Retinal pigment epithelial cell (primary cell): ENCODE measurements at regions not wholly inside any gene's neighbourhood (a gene's known extent, or its start where the extent isn't known, plus 50 kb on each side); places are given as distances from the start of the nearest gene placed in this dataset.

Experiments used
- DNase-seq: peaks from one replicate; pipeline ENCODE4 v3.0.0-alpha.2; 2010; ENCODE audit warnings: low read depth
- H3K4me3 ChIP-seq: 2 replicates; pipeline ENCODE4 v1.5.1; 2011; ENCODE audit warnings: mild to moderate bottlenecking, low read length, control low read depth, moderate library complexity
- CTCF ChIP-seq: conservative IDR thresholded peaks from 2 replicates; pipeline ENCODE4 v1.5.1; 2011; ENCODE audit warnings: low read depth, low read length, control low read depth, inconsistent platforms

GRCh38 chr7:25718596-25718995, 433.4 kb upstream of the NFE2L3 start:
- no peak for TF ChIP-seq CTCF
- no peak overlapping the region for H3K4me3 ChIP-seq

GRCh38 chr7:25719190-25719896, 432.7 kb upstream of the NFE2L3 start:
- DNase-seq: no peak
- no peak for TF ChIP-seq CTCF
- no peak overlapping the region for H3K4me3 ChIP-seq

More at GRCh38 chr7:25718596-25718995, 433.4 kb upstream of the NFE2L3 start:
- no peak for DNase-seq

GRCh38 chr7:25720427-25720826, 431.6 kb upstream of the NFE2L3 start:
- no peak overlapping the region for H3K4me3 ChIP-seq
- DNase-seq: no peak
- TF ChIP-seq CTCF: peak; percentile 43

GRCh38 chr7:25722856-25723255, 429.1 kb upstream of the NFE2L3 start:
- peak; percentile 68 for DNase-seq
- no peak overlapping the region for H3K4me3 ChIP-seq
- TF ChIP-seq CTCF: no peak

GRCh38 chr7:25725451-25725850, 426.5 kb upstream of the NFE2L3 start:
- no peak for DNase-seq
- no peak for TF ChIP-seq CTCF
- no peak overlapping the region for H3K4me3 ChIP-seq

GRCh38 chr7:25726170-25726780, 425.7 kb upstream of the NFE2L3 start:
- no peak for TF ChIP-seq CTCF
- no peak overlapping the region for H3K4me3 ChIP-seq
- DNase-seq: no peak

- no peak overlapping the region for H3K4me3 ChIP-seq
- TF ChIP-seq CTCF: no peak
- DNase-seq: no peak
Observed at GRCh38 chr7:25726781-25727311, 425.2 kb upstream of the NFE2L3 start.
